GM18861 (cell line): ENCODE measurements at regions not wholly inside any gene's neighbourhood (a gene's known extent, or its start where the extent isn't known, plus 50 kb on each side); places are given as distances from the start of the nearest gene placed in this dataset.
"Not testable (repeated sequence)": the region's sequence is repeated elsewhere in the genome, so short reads cannot be mapped to it uniquely, and the experiment has no call there.

Experiments used
- ATAC-seq: cut with Tn5 transposase; IDR thresholded peaks from one replicate; pipeline ENCODE4 v1.9.1; 2021; ENCODE audit not compliant: unreplicated experiment

- ATAC-seq = no peak
Measured at GRCh38 chr1:68777851-68778250, 281.0 kb upstream of the DEPDC1 start.

- not testable (repeated sequence) for ATAC-seq
Measured at GRCh38 chr1:68779841-68780240, 283.0 kb upstream of the DEPDC1 start.

GRCh38 chr1:68780919-68781318 lies 284.0 kb upstream of the DEPDC1 start:
- ATAC-seq = no peak

GRCh38 chr1:68782890-68783289 lies 286.0 kb upstream of the DEPDC1 start:
- no peak for ATAC-seq

GRCh38 chr1:68785328-68785727 lies 288.4 kb upstream of the DEPDC1 start:
- ATAC-seq = no peak

- ATAC-seq = no peak
Measured at GRCh38 chr1:68788762-68789161, 291.9 kb upstream of the DEPDC1 start.

GRCh38 chr1:68791800-68792199 lies 294.9 kb upstream of the DEPDC1 start:
- no peak for ATAC-seq

GRCh38 chr1:68795956-68796355 lies 299.1 kb upstream of the DEPDC1 start:
- ATAC-seq = no peak

- no peak for ATAC-seq
Measured at GRCh38 chr1:68796888-68797287, 300.0 kb upstream of the DEPDC1 start.

GRCh38 chr1:68798071-68798470 lies 301.2 kb upstream of the DEPDC1 start:
- ATAC-seq = no peak

- no peak for ATAC-seq
Measured at GRCh38 chr1:68799096-68799495, 302.2 kb upstream of the DEPDC1 start.

- no peak for ATAC-seq
Measured at GRCh38 chr1:68800182-68800581, 303.3 kb upstream of the DEPDC1 start.

GRCh38 chr1:68801440-68801839 lies 304.6 kb upstream of the DEPDC1 start:
- ATAC-seq = no peak

- ATAC-seq = no peak
Measured at GRCh38 chr1:68805097-68805641, 308.3 kb upstream of the DEPDC1 start.

GRCh38 chr1:68808351-68808750 lies 311.5 kb upstream of the DEPDC1 start:
- no peak for ATAC-seq

GRCh38 chr1:68811806-68812205 lies 314.9 kb upstream of the DEPDC1 start:
- no peak for ATAC-seq

GRCh38 chr1:68812333-68812732 lies 315.5 kb upstream of the DEPDC1 start:
- no peak for ATAC-seq

GRCh38 chr1:68814067-68814466 lies 317.2 kb upstream of the DEPDC1 start:
- ATAC-seq = no peak

- ATAC-seq = no peak
Measured at GRCh38 chr1:68815632-68816031, 318.8 kb upstream of the DEPDC1 start.

GRCh38 chr1:68817505-68818210 lies 320.8 kb upstream of the DEPDC1 start:
- ATAC-seq = not testable (repeated sequence)

- ATAC-seq = no peak
Measured at GRCh38 chr1:68819190-68819829, 322.4 kb upstream of the DEPDC1 start.

GRCh38 chr1:68820151-68820550 lies 323.3 kb upstream of the DEPDC1 start:
- no peak for ATAC-seq
